ENCODE measurements at regions not wholly inside any gene's neighbourhood (a gene's known extent, or its start where the extent isn't known, plus 50 kb on each side); places are given as distances from the start of the nearest gene placed in this dataset.

- no peak overlapping the region for H3K27ac ChIP-seq
- no peaks in the 10 kb centered on the region for H3K36me3 ChIP-seq (replicated peaks; ENCODE audit: insufficient read depth, low read depth)
- no peaks in the 10 kb centered on the region for H3K4me1 ChIP-seq (ENCODE audit: insufficient read depth)
- TF ChIP-seq CTCF (IDR thresholded peaks at IDR 0.05; ENCODE audit: poor library complexity), result no peak
- no peak for TF ChIP-seq EZH2 (IDR thresholded peaks at IDR 0.05; ENCODE audit: borderline replicate concordance)
- no peak for TF ChIP-seq EZH2phosphoT487 (IDR thresholded peaks at IDR 0.05; ENCODE audit: low read depth, severe bottlenecking, unreplicated experiment)
- no peaks in the 10 kb centered on the region for H3K9me3 ChIP-seq (ENCODE audit: low read depth)
- H3K27me3 ChIP-seq, result no peaks in the 10 kb centered on the region
- H3K4me2 ChIP-seq, result no peak overlapping the region
- H3K9me2 ChIP-seq (replicated peaks; ENCODE audit: insufficient read depth), result no peaks in the 10 kb centered on the region
- no peak overlapping the region for H2AFZ ChIP-seq
- 81% methylated on average over 3 of the region's 3 CpGs for WGBS (ENCODE audit: low lambda C conversion rate, missing lambda C conversion rate)
- no peak for DNase-seq (ENCODE audit: low spot score)
- no peaks in the 10 kb centered on the region for H3K79me2 ChIP-seq
- H3K4me3 ChIP-seq, result no peak overlapping the region
- no peaks in the 10 kb centered on the region for H4K20me1 ChIP-seq (ENCODE audit: insufficient read depth, poor library complexity, severe bottlenecking)
Observed at GRCh38 chr4:15182600-15183220, 180.4 kb downstream of the CPEB2 start.

DNA sequence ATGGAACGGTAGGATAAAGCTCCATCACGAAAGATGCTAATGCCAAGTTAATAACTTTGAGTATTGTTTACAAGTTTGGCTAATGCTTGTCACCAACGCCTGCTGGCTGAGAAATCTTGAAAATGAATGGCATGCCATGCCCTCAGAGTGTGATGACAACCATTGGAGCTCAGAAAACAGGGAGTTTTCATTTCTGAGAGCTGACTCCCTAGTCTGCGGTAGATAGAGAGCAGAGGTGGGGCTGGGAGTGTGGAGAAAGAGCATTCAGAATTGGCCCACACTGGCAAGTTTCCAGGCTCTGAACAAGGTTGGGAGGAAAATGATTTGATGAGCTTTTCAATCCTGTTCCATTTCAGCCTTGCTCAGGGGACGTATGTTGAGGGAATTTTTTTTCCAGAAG lies 183.9 kb downstream of the CPEB2 start:
- Histone ChIP-seq H4K20me1 (ENCODE audit: insufficient read depth, poor library complexity, severe bottlenecking) (no peaks in the 10 kb centered on the region), H3K36me3 (replicated peaks; ENCODE audit: insufficient read depth, low read depth) (no peaks in the 10 kb centered on the region), H2AFZ (no peak overlapping the region), H3K9me3 (ENCODE audit: low read depth) (no peaks in the 10 kb centered on the region), H3K27me3 (no peaks in the 10 kb centered on the region), H3K79me2 (no peaks in the 10 kb centered on the region), H3K9me2 (replicated peaks; ENCODE audit: insufficient read depth) (no peaks in the 10 kb centered on the region), H3K4me3 (no peak overlapping the region), H3K27ac (no peak overlapping the region), H3K4me2 (no peak overlapping the region), H3K4me1 (ENCODE audit: insufficient read depth) (no peaks in the 10 kb centered on the region)
- 69% methylated on average over 5 of the region's 5 CpGs for WGBS (ENCODE audit: low lambda C conversion rate, missing lambda C conversion rate)
- DNase-seq (ENCODE audit: low spot score), result no peak
- no peak for TF ChIP-seq CTCF (IDR thresholded peaks at IDR 0.05; ENCODE audit: poor library complexity)
- no peak for TF ChIP-seq EZH2 (IDR thresholded peaks at IDR 0.05; ENCODE audit: borderline replicate concordance)
- no peak for TF ChIP-seq EZH2phosphoT487 (IDR thresholded peaks at IDR 0.05; ENCODE audit: low read depth, severe bottlenecking, unreplicated experiment)

GRCh38 chr4:15186806-15187205 lies 184.5 kb downstream of the CPEB2 start:
- Histone ChIP-seq H3K4me3 (no peak overlapping the region), H3K79me2 (no peaks in the 10 kb centered on the region), H3K9me3 (ENCODE audit: low read depth) (no peaks in the 10 kb centered on the region), H2AFZ (no peak overlapping the region), H3K27ac (no peak overlapping the region), H3K4me1 (ENCODE audit: insufficient read depth) (no peaks in the 10 kb centered on the region), H3K4me2 (no peak overlapping the region), H3K36me3 (replicated peaks; ENCODE audit: insufficient read depth, low read depth) (no peaks in the 10 kb centered on the region), H3K27me3 (no peaks in the 10 kb centered on the region), H4K20me1 (ENCODE audit: insufficient read depth, poor library complexity, severe bottlenecking) (no peaks in the 10 kb centered on the region), H3K9me2 (replicated peaks; ENCODE audit: insufficient read depth) (no peaks in the 10 kb centered on the region)
- DNase-seq (ENCODE audit: low spot score), result no peak
- TF ChIP-seq CTCF (IDR thresholded peaks at IDR 0.05; ENCODE audit: poor library complexity), result no peak
- no peak for TF ChIP-seq EZH2 (IDR thresholded peaks at IDR 0.05; ENCODE audit: borderline replicate concordance)
- TF ChIP-seq EZH2phosphoT487 (IDR thresholded peaks at IDR 0.05; ENCODE audit: low read depth, severe bottlenecking, unreplicated experiment), result no peak
